OCI-LY1 (cell line): ENCODE measurements at regions not wholly inside any gene's neighbourhood (a gene's known extent, or its start where the extent isn't known, plus 50 kb on each side); places are given as distances from the start of the nearest gene placed in this dataset.
A peak's percentile ranks its signal among the peaks of the same experiment; 100 is the strongest.

Source experiments
- H2AFZ ChIP-seq: fragments of 200-600 bp; sonication (generic), shearing (Covaris generic); 2 replicates; pipeline ENCODE4 v1.6.0; 2014; ENCODE audit warnings: antibody characterized with exemption, mild to moderate bottlenecking, low read length
- H3F3A ChIP-seq: fragments of 200-600 bp; sonication (generic), shearing (Covaris generic); 2 replicates; pipeline ENCODE4 v1.6.0; 2014; ENCODE audit warnings: mild to moderate bottlenecking, antibody characterized with exemption, low read length, moderate library complexity; ENCODE audit not compliant: insufficient read depth
- H3K27ac ChIP-seq: fragments of 200-600 bp; sonication (generic); 2 replicates; pipeline ENCODE4 v1.5.1; 2014; ENCODE audit warnings: low read length, mixed run types, mild to moderate bottlenecking, low read depth; ENCODE audit not compliant: poor library complexity, severe bottlenecking
- H3K27me3 ChIP-seq: fragments of 200-600 bp; sonication (generic); 2 replicates; pipeline ENCODE4 v1.6.0; 2014; ENCODE audit warnings: antibody characterized with exemption, mild to moderate bottlenecking, low read length, moderate library complexity; ENCODE audit not compliant: insufficient read depth
- H3K36me3 ChIP-seq: fragments of 200-600 bp; sonication (generic); 2 replicates; pipeline ENCODE4 v1.6.1; 2014; ENCODE audit warnings: mild to moderate bottlenecking, antibody characterized with exemption, low read length, moderate library complexity, mixed read lengths; ENCODE audit not compliant: insufficient read depth
- H3K4me1 ChIP-seq: fragments of 200-600 bp; sonication (generic); 2 replicates; pipeline ENCODE4 v1.5.1; 2014; ENCODE audit warnings: mild to moderate bottlenecking, low read length, moderate library complexity; ENCODE audit not compliant: insufficient read depth, severe bottlenecking
- H3K4me2 ChIP-seq: fragments of 200-600 bp; sonication (generic), shearing (Covaris generic); 2 replicates; pipeline ENCODE4 v1.6.1; 2014; ENCODE audit warnings: low read length
- H3K4me3 ChIP-seq: fragments of 200-600 bp; sonication (generic); 2 replicates; pipeline ENCODE4 v1.5.1; 2014; ENCODE audit warnings: low read length, low read depth, mild to moderate bottlenecking, mixed read lengths; ENCODE audit not compliant: poor library complexity, severe bottlenecking
- H3K79me2 ChIP-seq: fragments of 200-600 bp; shearing (Covaris generic); 2 replicates; pipeline ENCODE4 v1.6.1; 2016; ENCODE audit warnings: mixed run types, low read length, mixed read lengths; ENCODE audit not compliant: insufficient read depth
- H3K9ac ChIP-seq: fragments of 200-600 bp; sonication (generic), shearing (Covaris generic); 2 replicates; pipeline ENCODE4 v1.6.1; 2014; ENCODE audit warnings: mild to moderate bottlenecking, low read length, mixed read lengths
- H3K9me2 ChIP-seq: fragments of 200-600 bp; sonication (generic), shearing (Covaris generic); 2 replicates; pipeline ENCODE4 v1.6.1; 2014; ENCODE audit warnings: low read depth, mild to moderate bottlenecking, low read length, mixed read lengths
- H3K9me3 ChIP-seq: fragments of 200-600 bp; shearing (Covaris generic); 2 replicates; pipeline ENCODE4 v1.6.1; 2014; ENCODE audit warnings: low read length, mixed read lengths
- H4K20me1 ChIP-seq: fragments of 200-600 bp; sonication (generic), shearing (Covaris generic); 2 replicates; pipeline ENCODE4 v1.6.0; 2016; ENCODE audit warnings: mild to moderate bottlenecking, low read length; ENCODE audit not compliant: insufficient read depth
- CTCF ChIP-seq: fragments of 200-600 bp; sonication (generic), shearing (Covaris generic); IDR thresholded peaks from 2 replicates; pipeline ENCODE4 v1.5.1; 2017; ENCODE audit warnings: mild to moderate bottlenecking, antibody characterized with exemption, low read length, moderate library complexity, mixed read lengths
- EZH2 ChIP-seq: fragments of 200-600 bp; sonication (generic), shearing (Covaris generic); IDR thresholded peaks from 2 replicates; pipeline ENCODE4 v1.8.0; 2017; ENCODE audit warnings: borderline replicate concordance, mixed run types, mild to moderate bottlenecking, antibody characterized with exemption, low read length, moderate library complexity, mixed read lengths

- Histone ChIP-seq H3K79me2 (no peaks in the 10 kb centered on the region), H3F3A (no peaks in the 10 kb centered on the region), H2AFZ (no peak overlapping the region), H4K20me1 (no peaks in the 10 kb centered on the region), H3K36me3 (no peaks in the 10 kb centered on the region), H3K9ac (peak overlapping the region; percentile 53; the same call in 1 of the 2 replicates), H3K9me2 (no peaks in the 10 kb centered on the region), H3K4me3 (peak overlapping the region; percentile 22), H3K4me2 (peak overlapping the region; percentile 56), H3K4me1 (peaks cover 60% of the 10 kb centered on the region), H3K9me3 (no peaks in the 10 kb centered on the region), H3K27ac (peak overlapping the region; percentile 88), H3K27me3 (no peaks in the 10 kb centered on the region)
- no peak for TF ChIP-seq CTCF
- TF ChIP-seq EZH2 = no peak
These were observed 200.3 kb upstream of the ID2 start for GRCh38 chr2:8481463-8482009.

GRCh38 chr2:8482432-8482831 lies 199.4 kb upstream of the ID2 start:
- Histone ChIP-seq H3K36me3 (no peaks in the 10 kb centered on the region), H3K4me3 (no peak overlapping the region), H4K20me1 (no peaks in the 10 kb centered on the region), H3F3A (no peaks in the 10 kb centered on the region), H3K4me1 (peaks cover 54% of the 10 kb centered on the region), H3K9me2 (no peaks in the 10 kb centered on the region), H3K27me3 (no peaks in the 10 kb centered on the region), H3K79me2 (no peaks in the 10 kb centered on the region), H3K4me2 (peak overlapping the region; percentile 56; the same call in 1 of the 2 replicates), H3K9me3 (no peaks in the 10 kb centered on the region), H2AFZ (no peak overlapping the region), H3K9ac (no peak overlapping the region), H3K27ac (peak overlapping the region; percentile 88)
- TF ChIP-seq EZH2 (no peak), CTCF (no peak)

GRCh38 chr2:8484502-8485283 lies 197.2 kb upstream of the ID2 start:
- Histone ChIP-seq H3K27me3 (no peaks in the 10 kb centered on the region), H3K27ac (no peak overlapping the region), H3K4me2 (no peak overlapping the region), H3K9me2 (no peaks in the 10 kb centered on the region), H3K36me3 (no peaks in the 10 kb centered on the region; the same call in 1 of the 2 replicates), H3K4me1 (peaks cover 45% of the 10 kb centered on the region), H3K4me3 (no peak overlapping the region), H3F3A (no peaks in the 10 kb centered on the region), H3K9ac (no peak overlapping the region), H4K20me1 (no peaks in the 10 kb centered on the region), H2AFZ (no peak overlapping the region), H3K79me2 (no peaks in the 10 kb centered on the region), H3K9me3 (no peaks in the 10 kb centered on the region)
- TF ChIP-seq CTCF (no peak), EZH2 (no peak)
